K562 (cell line): ENCODE measurements at regions not wholly inside any gene's neighbourhood (a gene's known extent, or its start where the extent isn't known, plus 50 kb on each side); places are given as distances from the start of the nearest gene placed in this dataset.

Source experiments
- ATAC-seq: fragments of 200-7000 bp; cut with Tn5 transposase; 3 replicates; pipeline ENCODE4 v1.9.1; 2020; ENCODE audit warnings: moderate library complexity
- BruUV-seq: library from RNA; stranded (reverse); fragments of 400-500 nt; replicated peaks from 2 replicates; lab custom pipeline; 2021; lab: Mats Ljungman, UMichigan
- CTCF ChIA-PET: fragments of 300-600 bp; formaldehyde crosslinking; extraction: SDS; loops from one replicate; lab custom pipeline; 2021; ENCODE audit warnings: low intra/inter-chr PET ratio; lab: Yijun Ruan, JAX
- POLR2A ChIA-PET: fragments of 300-600, 350-650 bp; sonication (Branson Sonifier 250); formaldehyde crosslinking; extraction: SDS; loops from one replicate; lab custom pipeline; 2021; ENCODE audit warnings: antibody characterized with exemption, inconsistent platforms; lab: Yijun Ruan, JAX
- DNase-seq, 4 experiments: peaks; one replicate each; pipeline versions ENCODE4 v3.0.0 to v3.0.0-alpha.2; 2011 to 2018; ENCODE audit warnings: low spot score in 3 of 4, mixed read lengths in 3 of 4; ENCODE audit errors: extremely low read depth in 1 of 4
- FAIRE-seq: peaks from 2 replicates; lab custom pipeline; 2011; peaks lifted over from hg19 to GRCh38; lab: Jason Lieb, UNC
- H2AFZ ChIP-seq: 2 replicates; pipeline ENCODE4 v1.6.0; 2011; ENCODE audit warnings: low read depth, low read length, control low read depth, inconsistent platforms
- H3K27ac ChIP-seq: fragments of 200-600 bp; 3 replicates; pipeline ENCODE4 v1.8.0; 2011; ENCODE audit warnings: low read depth, mild to moderate bottlenecking, control low read depth, inconsistent platforms, low read length, moderate library complexity, mixed read lengths; ENCODE audit errors: extremely low read depth
- H3K27me3 ChIP-seq, 2 experiments: fragments of 300-600 bp in 1 of 2; 2 replicates in 1 of 2; 3 replicates in 1 of 2; pipeline versions ENCODE4 v1.6.0 to v1.8.0; 2011; ENCODE audit warnings: inconsistent platforms in 2 of 2, low read length in 2 of 2, mild to moderate bottlenecking in 1 of 2, mixed read lengths in 1 of 2, moderate library complexity in 1 of 2; ENCODE audit not compliant: control insufficient read depth in 2 of 2, insufficient read depth in 2 of 2
- H3K36me3 ChIP-seq: fragments of 300-600 bp; 3 replicates; pipeline ENCODE4 v1.8.0; 2011; ENCODE audit warnings: mild to moderate bottlenecking, low read length, inconsistent platforms; ENCODE audit not compliant: control insufficient read depth, insufficient read depth
- H3K4me1 ChIP-seq, 2 experiments: fragments of 200-600 bp in 1 of 2; replicated peaks in 1 of 2; 2 replicates in 1 of 2; 3 replicates in 1 of 2; pipeline versions ENCODE4 v1.5.1 to v1.8.0; 2011; ENCODE audit warnings: inconsistent platforms in 2 of 2, low read length in 2 of 2, mild to moderate bottlenecking in 1 of 2, mixed read lengths in 1 of 2, moderate library complexity in 1 of 2; ENCODE audit not compliant: control insufficient read depth in 2 of 2, insufficient read depth in 2 of 2
- H3K4me2 ChIP-seq: 2 replicates; pipeline ENCODE4 v1.6.1; 2011; ENCODE audit warnings: low read length, control low read depth, inconsistent platforms, mixed read lengths; ENCODE audit not compliant: insufficient read depth
- H3K4me3 ChIP-seq: fragments of 200-600 bp; sonication (generic), shearing (Covaris generic); 2 replicates; pipeline ENCODE4 v1.5.1; 2016; ENCODE audit warnings: control low read depth, inconsistent platforms
- H3K79me2 ChIP-seq: fragments of 200-600 bp; 3 replicates; pipeline ENCODE4 v1.8.0; 2011; ENCODE audit warnings: low read length, inconsistent platforms; ENCODE audit not compliant: control insufficient read depth, insufficient read depth
- H3K9ac ChIP-seq, 2 experiments: 2 replicates each; pipeline versions ENCODE4 v1.6.0 to v1.6.1; 2011; ENCODE audit warnings: low read depth in 2 of 2, low read length in 2 of 2, control low read depth in 1 of 2, inconsistent platforms in 1 of 2, mild to moderate bottlenecking in 1 of 2, mixed read lengths in 1 of 2; ENCODE audit not compliant: insufficient read depth in 1 of 2
- H3K9me1 ChIP-seq: one replicate; pipeline ENCODE4 v1.6.0; 2011; ENCODE audit warnings: inconsistent platforms, mild to moderate bottlenecking, low read length, moderate library complexity; ENCODE audit not compliant: control insufficient read depth, insufficient read depth
- H3K9me3 ChIP-seq: replicated peaks from 2 replicates; pipeline ENCODE4 v1.5.1; 2011; ENCODE audit warnings: low read depth, low read length, inconsistent platforms; ENCODE audit not compliant: control insufficient read depth, insufficient read depth
- H4K20me1 ChIP-seq: replicated peaks from 2 replicates; pipeline ENCODE4 v1.6.1; 2011; ENCODE audit warnings: low read length, inconsistent platforms, mixed read lengths; ENCODE audit not compliant: control insufficient read depth, insufficient read depth
- ADNP ChIP-seq: fragments of 200-800 bp; sonication (Bioruptor generic); IDR thresholded peaks from 2 replicates; pipeline ENCODE4 v1.6.1; 2016; ENCODE audit warnings: missing genetic modification characterization, missing compliant biosample characterization
- E2F8 ChIP-seq: fragments of 450-650 bp; IDR thresholded peaks from 2 replicates; pipeline ENCODE4 v1.7.1; 2018; ENCODE audit warnings: mild to moderate bottlenecking, low read depth; ENCODE audit not compliant: partially characterized antibody
- EP300 ChIP-seq: IDR thresholded peaks from 2 replicates; pipeline ENCODE4 v1.6.1; 2012; ENCODE audit warnings: low read length, improper control_type of control experiment
- ESRRA ChIP-seq: fragments of 450-650 bp; IDR thresholded peaks from 2 replicates; pipeline ENCODE4 v1.6.1; 2014; ENCODE audit warnings: low read depth, mild to moderate bottlenecking, moderate library complexity, borderline replicate concordance
- KLF6 ChIP-seq: fragments of 250-450 bp; sonication (Bioruptor Pico); IDR thresholded peaks from 2 replicates; pipeline ENCODE4 v1.4.0; 2020; ENCODE audit warnings: mild to moderate bottlenecking, moderate library complexity, borderline replicate concordance
- MEF2D ChIP-seq: conservative IDR thresholded peaks from 2 replicates; pipeline ENCODE4 v1.6.1; 2016; ENCODE audit warnings: low read depth, missing genetic modification characterization, missing compliant biosample characterization
- MLLT1 ChIP-seq, 2 experiments: fragments of 450-650 bp; IDR thresholded peaks; 2 replicates each; pipeline ENCODE4 v1.6.1; 2016
- NCOA1 ChIP-seq: fragments of 450-650 bp; IDR thresholded peaks from 2 replicates; pipeline ENCODE4 v1.6.1; 2016; ENCODE audit warnings: low read depth
- POLR2H ChIP-seq: IDR thresholded peaks from 2 replicates; pipeline ENCODE4 v1.6.1; 2016; ENCODE audit warnings: missing genetic modification characterization, low read depth, mild to moderate bottlenecking, control low read depth, missing compliant biosample characterization, moderate library complexity
- SNRNP70 ChIP-seq: fragments of 200-400 bp; formaldehyde crosslinking; optimal IDR thresholded peaks from 2 replicates; pipeline ENCODE3; 2017; ENCODE audit warnings: low read depth, low read length
- SP2 ChIP-seq: IDR thresholded peaks from 2 replicates; pipeline ENCODE4 v1.6.1; 2011; ENCODE audit warnings: mild to moderate bottlenecking, low read depth, low read length, moderate library complexity; ENCODE audit not compliant: poor library complexity, severe bottlenecking; ENCODE audit errors: extremely low read depth
- SPI1 ChIP-seq: IDR thresholded peaks from 2 replicates; pipeline ENCODE4 v1.6.1; 2011; ENCODE audit warnings: low read depth, low read length, control low read depth, borderline replicate concordance
- ZC3H4 ChIP-seq: sonication (generic); formaldehyde crosslinking; IDR thresholded peaks from 2 replicates; pipeline ENCODE4 v1.9.0; 2021; ENCODE audit warnings: missing genetic modification reagents, borderline replicate concordance
- ZNF239 ChIP-seq: fragments of 250-450 bp; sonication (Bioruptor Pico); IDR thresholded peaks from 2 replicates; pipeline ENCODE4 v1.4.0; 2020; ENCODE audit warnings: mild to moderate bottlenecking
- ZNF551 ChIP-seq: fragments of 250-450 bp; sonication (Bioruptor Pico); IDR thresholded peaks from 2 replicates; pipeline ENCODE4 v1.5.0; 2021; ENCODE audit warnings: mild to moderate bottlenecking, moderate library complexity
- ZZZ3 ChIP-seq: fragments of 450-650 bp; IDR thresholded peaks from 2 replicates; pipeline ENCODE4 v1.6.1; 2016; ENCODE audit warnings: antibody characterized with exemption, mild to moderate bottlenecking, moderate library complexity
- WGBS: fragments of 100-300 bp; shearing (Covaris generic); methylation state at CpG from one replicate; pipeline ENCODE4 v1.1.6; 2016; ENCODE audit warnings: low coverage, mixed read lengths; ENCODE audit not compliant: insufficient coverage; ENCODE audit errors: missing lambda C conversion rate; 5-methylcytosine and 5-hydroxymethylcytosine counted together
- in situ Hi-C: fragments of 300-500 bp; cut with MboI; formaldehyde crosslinking; loops from 4 replicates; pipeline ENCODE4 v1.15.0; 2018; ENCODE audit warnings: inconsistent platforms, mixed read lengths
- intact Hi-C: fragments of 100-400 bp; cut with micrococcal nuclease; formaldehyde crosslinking; loops from 2 replicates; pipeline ENCODE4 v1.14.2; 2022
- TF ChIP-seq, protein P1 (sequence below), 2 experiments: fragments of 150-350 bp in 1 of 2; IDR thresholded peaks; 2 replicates each; pipeline ENCODE4 v1.6.1; 2012 to 2016; ENCODE audit warnings: low read depth in 2 of 2, low read length in 2 of 2, mild to moderate bottlenecking in 1 of 2, moderate library complexity in 1 of 2

GRCh38 chr6:3644739-3645012 lies 106.8 kb downstream of the PXDC1 start:
- ATAC-seq (peak; percentile 80), DNase-seq (peak in 1 of 4 experiments; percentile 45), FAIRE-seq (no peak)
- no peaks in the 10 kb centered on the region for H3K9me1 ChIP-seq
- no peak overlapping the region; a peak in 1 of 4 replicates for H3K9ac ChIP-seq
- in situ Hi-C loops (no loop called here), intact Hi-C loops (no loop called here)
- peaks cover 0 to under 1% of the 10 kb centered on the region in 2 experiments; a peak in 2 of 5 replicates for H3K4me1 ChIP-seq
- H3K9me3 ChIP-seq, result 0 out of 2 replicates have a peak, but pooled peaks cover 3% of the 10 kb centered on the region
- CTCF ChIA-PET, result interaction anchor here (0.7 kb wide), 1 partner anchor 1296 kb away, joined by 7 read pairs; no protein-coding TSS in a partner anchor
- H4K20me1 ChIP-seq, result no peaks in the 10 kb centered on the region
- peaks cover 0 to 2% of the 10 kb centered on the region in 2 experiments; a peak in 2 of 5 replicates for H3K27me3 ChIP-seq
- H2AFZ ChIP-seq, result peak overlapping the region; percentile 79
- no peaks in the 10 kb centered on the region for H3K79me2 ChIP-seq
- POLR2A ChIA-PET, result interaction anchor here (0.8 kb wide), 1 partner anchor 18 kb away, joined by 3 read pairs; no protein-coding TSS in a partner anchor
- WGBS, result 6% methylated on average over 6 of the region's 6 CpGs
- no TSS peak for BruUV-seq
- H3K4me2 ChIP-seq, result peak overlapping the region; percentile 44
- no peak overlapping the region for H3K4me3 ChIP-seq
- no peak overlapping the region for H3K27ac ChIP-seq
- H3K36me3 ChIP-seq, result no peaks in the 10 kb centered on the region
- TF ChIP-seq, protein P1, sequence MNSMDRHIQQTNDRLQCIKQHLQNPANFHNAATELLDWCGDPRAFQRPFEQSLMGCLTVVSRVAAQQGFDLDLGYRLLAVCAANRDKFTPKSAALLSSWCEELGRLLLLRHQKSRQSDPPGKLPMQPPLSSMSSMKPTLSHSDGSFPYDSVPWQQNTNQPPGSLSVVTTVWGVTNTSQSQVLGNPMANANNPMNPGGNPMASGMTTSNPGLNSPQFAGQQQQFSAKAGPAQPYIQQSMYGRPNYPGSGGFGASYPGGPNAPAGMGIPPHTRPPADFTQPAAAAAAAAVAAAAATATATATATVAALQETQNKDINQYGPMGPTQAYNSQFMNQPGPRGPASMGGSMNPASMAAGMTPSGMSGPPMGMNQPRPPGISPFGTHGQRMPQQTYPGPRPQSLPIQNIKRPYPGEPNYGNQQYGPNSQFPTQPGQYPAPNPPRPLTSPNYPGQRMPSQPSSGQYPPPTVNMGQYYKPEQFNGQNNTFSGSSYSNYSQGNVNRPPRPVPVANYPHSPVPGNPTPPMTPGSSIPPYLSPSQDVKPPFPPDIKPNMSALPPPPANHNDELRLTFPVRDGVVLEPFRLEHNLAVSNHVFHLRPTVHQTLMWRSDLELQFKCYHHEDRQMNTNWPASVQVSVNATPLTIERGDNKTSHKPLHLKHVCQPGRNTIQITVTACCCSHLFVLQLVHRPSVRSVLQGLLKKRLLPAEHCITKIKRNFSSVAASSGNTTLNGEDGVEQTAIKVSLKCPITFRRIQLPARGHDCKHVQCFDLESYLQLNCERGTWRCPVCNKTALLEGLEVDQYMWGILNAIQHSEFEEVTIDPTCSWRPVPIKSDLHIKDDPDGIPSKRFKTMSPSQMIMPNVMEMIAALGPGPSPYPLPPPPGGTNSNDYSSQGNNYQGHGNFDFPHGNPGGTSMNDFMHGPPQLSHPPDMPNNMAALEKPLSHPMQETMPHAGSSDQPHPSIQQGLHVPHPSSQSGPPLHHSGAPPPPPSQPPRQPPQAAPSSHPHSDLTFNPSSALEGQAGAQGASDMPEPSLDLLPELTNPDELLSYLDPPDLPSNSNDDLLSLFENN (IDR thresholded peaks at IDR 0.05; ENCODE audit: low read depth in 2 of 2, low read length in 2 of 2), result no peak
- TF ChIP-seq MLLT1 (IDR thresholded peaks at IDR 0.05) (no peak), KLF6 (CRISPR knock-in tag) (no peak), NCOA1 (no peak), ZZZ3 (no peak), ZNF551 (CRISPR knock-in tag) (no peak), POLR2H (tag) (no peak), ESRRA (no peak), EP300 (no peak), ADNP (tag) (no peak), SPI1 (no peak), E2F8 (no peak), SNRNP70 (no peak), ZC3H4 (CRISPR knock-in tag) (no peak), ZNF239 (CRISPR knock-in tag) (no peak), SP2 (no peak), MEF2D (tag) (no peak)
